Spleen (tissue), 7 donors: ENCODE measurements at regions not wholly inside any gene's neighbourhood (a gene's known extent, or its start where the extent isn't known, plus 50 kb on each side); places are given as distances from the start of the nearest gene placed in this dataset.

Experiments used
- POLR2A ChIP-seq, 3 donors: fragments of 450-650 bp; IDR thresholded peaks; one replicate each; pipeline ENCODE4 v1.5.1; 2017; ENCODE audit warnings: antibody characterized with exemption in 3 of 3, mild to moderate bottlenecking in 1 of 3
- TF ChIP-seq, protein P1 (sequence below), 11 experiments: fragments of 200-600 bp in 7 of 11; fragments of 450-650 bp in 4 of 11; sonication (generic) in 4 of 11; IDR thresholded peaks in 8 of 11; conservative IDR thresholded peaks in 3 of 11; 1 replicate in 7 of 11; 2 replicates in 4 of 11; pipeline versions ENCODE4 v1.4.0 to v1.8.0; 2016 to 2021; ENCODE audit warnings: antibody characterized with exemption in 11 of 11, inconsistent platforms in 4 of 11, mild to moderate bottlenecking in 1 of 11
- donor health status: DM: no; HTN: no; CAD: no; lungs with moderate emphysema.
- donor health status: DM: no; HTN: no; CAD: no.
- donor health status: DM: no; HTN: no; CAD: no.

DNA sequence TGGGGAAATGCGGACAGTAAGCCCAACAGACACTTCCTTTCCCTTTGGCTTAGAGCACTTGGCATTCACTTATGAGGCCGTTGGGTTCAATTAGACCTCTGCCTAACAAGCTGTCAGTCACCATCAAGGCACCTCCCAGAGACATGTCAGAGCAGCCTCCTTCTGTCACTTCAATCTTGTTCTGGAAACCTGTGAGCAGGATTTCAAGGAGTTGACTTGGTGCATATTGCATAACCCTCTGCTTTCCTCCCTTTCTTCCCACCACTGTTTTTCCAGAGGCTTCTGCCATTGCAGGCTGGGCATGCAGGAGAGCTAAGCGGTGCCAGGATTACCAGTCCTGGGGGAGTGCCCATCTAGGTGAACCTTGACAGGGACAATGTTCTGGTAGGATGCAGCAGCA is 484.2 kb upstream of the LRRC4C start:
- TF ChIP-seq, protein P1, sequence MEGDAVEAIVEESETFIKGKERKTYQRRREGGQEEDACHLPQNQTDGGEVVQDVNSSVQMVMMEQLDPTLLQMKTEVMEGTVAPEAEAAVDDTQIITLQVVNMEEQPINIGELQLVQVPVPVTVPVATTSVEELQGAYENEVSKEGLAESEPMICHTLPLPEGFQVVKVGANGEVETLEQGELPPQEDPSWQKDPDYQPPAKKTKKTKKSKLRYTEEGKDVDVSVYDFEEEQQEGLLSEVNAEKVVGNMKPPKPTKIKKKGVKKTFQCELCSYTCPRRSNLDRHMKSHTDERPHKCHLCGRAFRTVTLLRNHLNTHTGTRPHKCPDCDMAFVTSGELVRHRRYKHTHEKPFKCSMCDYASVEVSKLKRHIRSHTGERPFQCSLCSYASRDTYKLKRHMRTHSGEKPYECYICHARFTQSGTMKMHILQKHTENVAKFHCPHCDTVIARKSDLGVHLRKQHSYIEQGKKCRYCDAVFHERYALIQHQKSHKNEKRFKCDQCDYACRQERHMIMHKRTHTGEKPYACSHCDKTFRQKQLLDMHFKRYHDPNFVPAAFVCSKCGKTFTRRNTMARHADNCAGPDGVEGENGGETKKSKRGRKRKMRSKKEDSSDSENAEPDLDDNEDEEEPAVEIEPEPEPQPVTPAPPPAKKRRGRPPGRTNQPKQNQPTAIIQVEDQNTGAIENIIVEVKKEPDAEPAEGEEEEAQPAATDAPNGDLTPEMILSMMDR (IDR thresholded peaks at IDR 0.05 in 8 of 11, conservative IDR thresholded peaks at IDR 0.05 in 3 of 11): no peak
- TF ChIP-seq POLR2A (IDR thresholded peaks at IDR 0.05): no peak
